ENCODE measurements at regions not wholly inside any gene's neighbourhood (a gene's known extent, or its start where the extent isn't known, plus 50 kb on each side); places are given as distances from the start of the nearest gene placed in this dataset.

GRCh38 chr20:16111852-16112412 is 461.3 kb downstream of the KIF16B start:
- Histone ChIP-seq H3K4me3 (ENCODE audit: low read depth, low read length, poor library complexity, severe bottlenecking) (no peak overlapping the region), H3K4me2 (ENCODE audit: low read length) (peak overlapping the region; percentile 32), H3K36me3 (ENCODE audit: insufficient read depth, low read length) (no peaks in the 10 kb centered on the region), H3K9me2 (ENCODE audit: insufficient read depth, low read length) (no peaks in the 10 kb centered on the region), H3K79me2 (ENCODE audit: insufficient read depth, low read depth, low read length) (no peaks in the 10 kb centered on the region), H3K27ac (ENCODE audit: low read depth, low read length, poor library complexity, severe bottlenecking) (peak overlapping the region; percentile 29), H3K9me3 (ENCODE audit: low read length) (no peaks in the 10 kb centered on the region), H3K4me1 (ENCODE audit: insufficient read depth, low read length, poor library complexity, severe bottlenecking) (peaks cover 19% of the 10 kb centered on the region), H4K20me1 (ENCODE audit: insufficient read depth, low read length) (no peaks in the 10 kb centered on the region), H2AFZ (ENCODE audit: low read length) (peak overlapping the region; percentile 71)
- intact Hi-C loops (cut with micrococcal nuclease; ENCODE audit: unreplicated experiment) = no loop called here
- ChIA-PET CTCF (ENCODE audit: unreplicated experiment) (no interaction called here), POLR2A (interaction anchor here (0.6 to 1.5 kb wide), 5 partner anchors 9 to 243 kb away, joined by 3 to 5 read pairs (median 3); no protein-coding TSS in a partner anchor)
- TF ChIP-seq CTCF (conservative IDR thresholded peaks at IDR 0.05; ENCODE audit: low read length) (no peak), EZH2phosphoT487 (IDR thresholded peaks at IDR 0.05; ENCODE audit: borderline replicate concordance, low read depth, low read length) (no peak)
- peak; percentile 46 for DNase-seq (ENCODE audit: low spot score)
- BruUV-seq (replicated peaks) = no TSS peak

GRCh38 chr20:16111172-16111832 is 461.9 kb downstream of the KIF16B start:
- Histone ChIP-seq H3K9me3 (ENCODE audit: low read length) (no peaks in the 10 kb centered on the region), H4K20me1 (ENCODE audit: insufficient read depth, low read length) (no peaks in the 10 kb centered on the region), H3K27ac (ENCODE audit: low read depth, low read length, poor library complexity, severe bottlenecking) (peak overlapping the region; percentile 24), H3K9me2 (ENCODE audit: insufficient read depth, low read length) (no peaks in the 10 kb centered on the region), H2AFZ (ENCODE audit: low read length) (peak overlapping the region; percentile 71), H3K4me3 (ENCODE audit: low read depth, low read length, poor library complexity, severe bottlenecking) (no peak overlapping the region), H3K4me1 (ENCODE audit: insufficient read depth, low read length, poor library complexity, severe bottlenecking) (peaks cover 19% of the 10 kb centered on the region), H3K36me3 (ENCODE audit: insufficient read depth, low read length) (no peaks in the 10 kb centered on the region), H3K4me2 (ENCODE audit: low read length) (peak overlapping the region; percentile 32), H3K79me2 (ENCODE audit: insufficient read depth, low read depth, low read length) (no peaks in the 10 kb centered on the region)
- ChIA-PET CTCF (ENCODE audit: unreplicated experiment) (no interaction called here), POLR2A (interaction anchor here (0.8 to 1.3 kb wide), 2 partner anchors 38 to 64 kb away, joined by 3 read pairs; no protein-coding TSS in a partner anchor)
- BruUV-seq (replicated peaks) = no TSS peak
- TF ChIP-seq CTCF (conservative IDR thresholded peaks at IDR 0.05; ENCODE audit: low read length) (no peak), EZH2phosphoT487 (IDR thresholded peaks at IDR 0.05; ENCODE audit: borderline replicate concordance, low read depth, low read length) (no peak)
- intact Hi-C loops (cut with micrococcal nuclease; ENCODE audit: unreplicated experiment) = no loop called here
- no peak for DNase-seq (ENCODE audit: low spot score)

All from OCI-LY7 (cell line).